ENCODE measurements at regions not wholly inside any gene's neighbourhood (a gene's known extent, or its start where the extent isn't known, plus 50 kb on each side); places are given as distances from the start of the nearest gene placed in this dataset.

DNA sequence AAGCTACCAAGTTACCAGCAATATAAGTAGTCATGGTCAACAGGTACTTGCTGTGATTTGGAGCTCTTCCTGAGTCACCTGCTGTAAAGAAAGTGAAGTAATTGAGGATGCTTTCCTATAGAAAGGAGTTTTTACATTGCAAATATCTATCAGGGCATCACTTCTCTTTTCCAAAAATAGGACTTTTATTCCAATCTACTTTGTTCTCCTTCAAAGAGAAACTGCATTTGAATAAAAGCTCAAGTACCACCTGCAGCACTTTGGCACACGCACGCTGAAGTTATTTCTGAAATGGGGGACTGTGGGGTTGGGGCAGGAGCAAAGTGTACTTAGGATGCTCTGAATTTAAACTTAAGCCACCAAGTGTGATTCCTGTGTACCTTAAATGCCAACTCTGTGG is 81.8 kb upstream of the PRKAR2B start:
- Histone ChIP-seq H3K79me2 (ENCODE audit: control insufficient read depth, insufficient read depth, low read length) (no peaks in the 10 kb centered on the region), H3K9me1 (ENCODE audit: control insufficient read depth, extremely low read depth, insufficient read depth, low read length) (no peaks in the 10 kb centered on the region), H3K9me3 (ENCODE audit: control insufficient read depth, low read depth, low read length) (no peaks in the 10 kb centered on the region), H3K27me3 (ENCODE audit: control insufficient read depth, extremely low read depth, insufficient read depth, low read length) (no peaks in the 10 kb centered on the region), H3K36me3 (ENCODE audit: control insufficient read depth in 2 of 2, extremely low read depth in 1 of 2, insufficient read depth in 2 of 2, low read length in 2 of 2) (no peaks in the 10 kb centered on the region), H4K20me1 (ENCODE audit: control insufficient read depth, extremely low read depth, insufficient read depth, low read length) (no peaks in the 10 kb centered on the region), H3K4me3 (ENCODE audit: control insufficient read depth in 2 of 3, extremely low read depth in 1 of 3, insufficient read depth in 2 of 3, low read depth in 1 of 3, low read length in 3 of 3) (no peak overlapping the region), H3K9ac (ENCODE audit: control insufficient read depth, extremely low read depth, insufficient read depth, low read length) (no peak overlapping the region), H3K4me2 (ENCODE audit: control insufficient read depth, extremely low read depth, insufficient read depth, low read depth, low read length) (no peak overlapping the region), H2AFZ (ENCODE audit: control insufficient read depth, low read length) (no peak overlapping the region), H3K4me1 (ENCODE audit: control insufficient read depth, extremely low read depth, insufficient read depth, low read length) (no peaks in the 10 kb centered on the region), H3K27ac (ENCODE audit: control insufficient read depth, insufficient read depth, low read length) (no peak overlapping the region)
- DNase-seq (ENCODE audit: low read depth, low spot score), result no peak
- FAIRE-seq, result no peak
- dilution Hi-C loops (cut with MboI; ENCODE audit: extremely low pct_ligation_motif_present, low sequenced_read_pairs), result no loop called here
- TF ChIP-seq EZH2 (IDR thresholded peaks at IDR 0.05; ENCODE audit: low read length), result no peak
- TF ChIP-seq, protein P1, sequence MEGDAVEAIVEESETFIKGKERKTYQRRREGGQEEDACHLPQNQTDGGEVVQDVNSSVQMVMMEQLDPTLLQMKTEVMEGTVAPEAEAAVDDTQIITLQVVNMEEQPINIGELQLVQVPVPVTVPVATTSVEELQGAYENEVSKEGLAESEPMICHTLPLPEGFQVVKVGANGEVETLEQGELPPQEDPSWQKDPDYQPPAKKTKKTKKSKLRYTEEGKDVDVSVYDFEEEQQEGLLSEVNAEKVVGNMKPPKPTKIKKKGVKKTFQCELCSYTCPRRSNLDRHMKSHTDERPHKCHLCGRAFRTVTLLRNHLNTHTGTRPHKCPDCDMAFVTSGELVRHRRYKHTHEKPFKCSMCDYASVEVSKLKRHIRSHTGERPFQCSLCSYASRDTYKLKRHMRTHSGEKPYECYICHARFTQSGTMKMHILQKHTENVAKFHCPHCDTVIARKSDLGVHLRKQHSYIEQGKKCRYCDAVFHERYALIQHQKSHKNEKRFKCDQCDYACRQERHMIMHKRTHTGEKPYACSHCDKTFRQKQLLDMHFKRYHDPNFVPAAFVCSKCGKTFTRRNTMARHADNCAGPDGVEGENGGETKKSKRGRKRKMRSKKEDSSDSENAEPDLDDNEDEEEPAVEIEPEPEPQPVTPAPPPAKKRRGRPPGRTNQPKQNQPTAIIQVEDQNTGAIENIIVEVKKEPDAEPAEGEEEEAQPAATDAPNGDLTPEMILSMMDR (optimal IDR thresholded peaks at IDR 0.05 in 1 of 3, IDR thresholded peaks at IDR 0.05 in 1 of 3, conservative IDR thresholded peaks at IDR 0.05 in 1 of 3; ENCODE audit: extremely low read depth in 1 of 3, insufficient read depth in 2 of 3, low read length in 3 of 3), result no peak

DNA sequence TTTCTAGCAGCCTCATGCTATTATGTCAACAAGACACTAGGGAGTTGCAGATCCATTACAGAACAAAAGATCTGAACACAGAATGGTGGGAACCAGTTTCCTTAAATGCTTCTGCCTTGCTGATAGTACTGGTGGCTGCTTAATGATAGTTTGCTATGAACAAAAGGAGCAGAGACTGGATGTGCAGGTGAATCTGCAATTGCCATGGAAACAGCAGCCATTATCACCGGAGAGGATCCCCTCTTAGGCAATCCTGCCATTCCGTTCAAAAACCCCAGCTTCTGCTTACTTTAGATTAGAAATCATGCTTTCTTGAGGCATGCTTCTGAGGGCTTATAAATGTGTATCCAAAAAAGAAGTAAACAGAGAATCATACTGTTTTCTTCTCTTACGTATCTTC is 80.0 kb upstream of the PRKAR2B start:
- no peaks in the 10 kb centered on the region for H3K36me3 ChIP-seq (ENCODE audit: control insufficient read depth in 2 of 2, extremely low read depth in 1 of 2, insufficient read depth in 2 of 2, low read length in 2 of 2)
- H3K9ac ChIP-seq (ENCODE audit: control insufficient read depth, extremely low read depth, insufficient read depth, low read length), result no peak overlapping the region
- H3K4me1 ChIP-seq (ENCODE audit: control insufficient read depth, extremely low read depth, insufficient read depth, low read length), result no peaks in the 10 kb centered on the region
- H3K9me3 ChIP-seq (ENCODE audit: control insufficient read depth, low read depth, low read length), result no peaks in the 10 kb centered on the region
- H3K4me2 ChIP-seq (ENCODE audit: control insufficient read depth, extremely low read depth, insufficient read depth, low read depth, low read length), result no peak overlapping the region
- no peaks in the 10 kb centered on the region for H3K9me1 ChIP-seq (ENCODE audit: control insufficient read depth, extremely low read depth, insufficient read depth, low read length)
- H4K20me1 ChIP-seq (ENCODE audit: control insufficient read depth, extremely low read depth, insufficient read depth, low read length), result no peaks in the 10 kb centered on the region
- no peak overlapping the region for H2AFZ ChIP-seq (ENCODE audit: control insufficient read depth, low read length)
- H3K27me3 ChIP-seq (ENCODE audit: control insufficient read depth, extremely low read depth, insufficient read depth, low read length), result no peaks in the 10 kb centered on the region
- no peak overlapping the region for H3K27ac ChIP-seq (ENCODE audit: control insufficient read depth, insufficient read depth, low read length)
- no peaks in the 10 kb centered on the region for H3K79me2 ChIP-seq (ENCODE audit: control insufficient read depth, insufficient read depth, low read length)
- dilution Hi-C loops (cut with MboI; ENCODE audit: extremely low pct_ligation_motif_present, low sequenced_read_pairs), result no loop called here
- DNase-seq (ENCODE audit: low read depth, low spot score) (no peak), FAIRE-seq (no peak)
- no peak for TF ChIP-seq EZH2 (IDR thresholded peaks at IDR 0.05; ENCODE audit: low read length)
- TF ChIP-seq, protein P1 (optimal IDR thresholded peaks at IDR 0.05 in 1 of 3, IDR thresholded peaks at IDR 0.05 in 1 of 3, conservative IDR thresholded peaks at IDR 0.05 in 1 of 3; ENCODE audit: extremely low read depth in 1 of 3, insufficient read depth in 2 of 3, low read length in 3 of 3), result no peak
- no peak overlapping the region for H3K4me3 ChIP-seq (ENCODE audit: control insufficient read depth in 2 of 3, extremely low read depth in 1 of 3, insufficient read depth in 2 of 3, low read depth in 1 of 3, low read length in 3 of 3)

All from keratinocyte (primary cell).